ENCODE measurements at regions not wholly inside any gene's neighbourhood (a gene's known extent, or its start where the extent isn't known, plus 50 kb on each side); places are given as distances from the start of the nearest gene placed in this dataset.

DNA sequence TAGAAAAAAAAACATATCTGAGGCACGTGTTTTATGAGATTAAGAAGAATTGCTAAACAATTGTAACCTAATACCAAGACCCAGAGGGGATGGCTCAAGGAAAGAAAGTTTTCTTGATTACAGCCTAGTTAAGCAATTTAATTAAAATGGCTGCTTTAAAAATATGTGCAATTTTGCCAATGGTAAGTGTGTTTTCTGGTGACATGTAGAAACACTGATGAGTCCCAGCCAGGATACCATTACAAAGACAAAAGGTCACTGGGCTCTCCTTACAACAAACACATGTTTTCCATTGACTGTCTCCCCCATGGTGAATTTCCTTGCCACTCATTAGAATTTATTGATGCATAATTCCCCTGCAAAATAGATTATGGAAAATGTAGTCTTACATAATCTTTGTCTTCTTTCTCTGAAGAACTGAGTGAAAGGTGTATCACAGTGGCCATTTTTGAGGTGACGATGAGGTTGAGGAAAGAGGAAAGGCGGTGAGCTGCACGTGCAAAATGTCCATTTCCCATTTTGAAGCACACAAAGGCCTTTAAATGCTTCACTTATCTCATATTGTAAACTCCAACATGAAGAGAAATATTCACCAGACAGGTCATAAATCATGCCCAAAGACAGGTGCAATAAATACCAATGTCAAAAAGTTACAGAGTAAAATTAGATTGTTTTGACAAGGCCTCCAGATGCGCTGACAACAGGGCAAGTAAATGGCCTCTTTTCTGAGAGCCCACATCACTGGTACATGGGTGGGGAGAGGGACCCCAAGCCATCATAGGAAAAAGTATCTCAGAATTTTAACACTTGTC is 696.9 kb downstream of the KCNJ2 start:
- TF ChIP-seq, protein P1, sequence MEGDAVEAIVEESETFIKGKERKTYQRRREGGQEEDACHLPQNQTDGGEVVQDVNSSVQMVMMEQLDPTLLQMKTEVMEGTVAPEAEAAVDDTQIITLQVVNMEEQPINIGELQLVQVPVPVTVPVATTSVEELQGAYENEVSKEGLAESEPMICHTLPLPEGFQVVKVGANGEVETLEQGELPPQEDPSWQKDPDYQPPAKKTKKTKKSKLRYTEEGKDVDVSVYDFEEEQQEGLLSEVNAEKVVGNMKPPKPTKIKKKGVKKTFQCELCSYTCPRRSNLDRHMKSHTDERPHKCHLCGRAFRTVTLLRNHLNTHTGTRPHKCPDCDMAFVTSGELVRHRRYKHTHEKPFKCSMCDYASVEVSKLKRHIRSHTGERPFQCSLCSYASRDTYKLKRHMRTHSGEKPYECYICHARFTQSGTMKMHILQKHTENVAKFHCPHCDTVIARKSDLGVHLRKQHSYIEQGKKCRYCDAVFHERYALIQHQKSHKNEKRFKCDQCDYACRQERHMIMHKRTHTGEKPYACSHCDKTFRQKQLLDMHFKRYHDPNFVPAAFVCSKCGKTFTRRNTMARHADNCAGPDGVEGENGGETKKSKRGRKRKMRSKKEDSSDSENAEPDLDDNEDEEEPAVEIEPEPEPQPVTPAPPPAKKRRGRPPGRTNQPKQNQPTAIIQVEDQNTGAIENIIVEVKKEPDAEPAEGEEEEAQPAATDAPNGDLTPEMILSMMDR (conservative IDR thresholded peaks at IDR 0.05; ENCODE audit: low read depth in 2 of 2), result no peak
- TF ChIP-seq EZH2 (IDR thresholded peaks at IDR 0.05; ENCODE audit: low read depth, unreplicated experiment), result no peak
- no peak for TF ChIP-seq POLR2AphosphoS5 (IDR thresholded peaks at IDR 0.05; ENCODE audit: low read depth)
- no peak for TF ChIP-seq NANOG (IDR thresholded peaks at IDR 0.05; ENCODE audit: borderline replicate concordance)
- TF ChIP-seq CREB1 (CRISPR knock-in tag; IDR thresholded peaks at IDR 0.05; ENCODE audit: low read depth), result no peak
- TF ChIP-seq EZH2phosphoT487 (IDR thresholded peaks at IDR 0.05; ENCODE audit: unreplicated experiment), result no peak
- TF ChIP-seq, protein P2, sequence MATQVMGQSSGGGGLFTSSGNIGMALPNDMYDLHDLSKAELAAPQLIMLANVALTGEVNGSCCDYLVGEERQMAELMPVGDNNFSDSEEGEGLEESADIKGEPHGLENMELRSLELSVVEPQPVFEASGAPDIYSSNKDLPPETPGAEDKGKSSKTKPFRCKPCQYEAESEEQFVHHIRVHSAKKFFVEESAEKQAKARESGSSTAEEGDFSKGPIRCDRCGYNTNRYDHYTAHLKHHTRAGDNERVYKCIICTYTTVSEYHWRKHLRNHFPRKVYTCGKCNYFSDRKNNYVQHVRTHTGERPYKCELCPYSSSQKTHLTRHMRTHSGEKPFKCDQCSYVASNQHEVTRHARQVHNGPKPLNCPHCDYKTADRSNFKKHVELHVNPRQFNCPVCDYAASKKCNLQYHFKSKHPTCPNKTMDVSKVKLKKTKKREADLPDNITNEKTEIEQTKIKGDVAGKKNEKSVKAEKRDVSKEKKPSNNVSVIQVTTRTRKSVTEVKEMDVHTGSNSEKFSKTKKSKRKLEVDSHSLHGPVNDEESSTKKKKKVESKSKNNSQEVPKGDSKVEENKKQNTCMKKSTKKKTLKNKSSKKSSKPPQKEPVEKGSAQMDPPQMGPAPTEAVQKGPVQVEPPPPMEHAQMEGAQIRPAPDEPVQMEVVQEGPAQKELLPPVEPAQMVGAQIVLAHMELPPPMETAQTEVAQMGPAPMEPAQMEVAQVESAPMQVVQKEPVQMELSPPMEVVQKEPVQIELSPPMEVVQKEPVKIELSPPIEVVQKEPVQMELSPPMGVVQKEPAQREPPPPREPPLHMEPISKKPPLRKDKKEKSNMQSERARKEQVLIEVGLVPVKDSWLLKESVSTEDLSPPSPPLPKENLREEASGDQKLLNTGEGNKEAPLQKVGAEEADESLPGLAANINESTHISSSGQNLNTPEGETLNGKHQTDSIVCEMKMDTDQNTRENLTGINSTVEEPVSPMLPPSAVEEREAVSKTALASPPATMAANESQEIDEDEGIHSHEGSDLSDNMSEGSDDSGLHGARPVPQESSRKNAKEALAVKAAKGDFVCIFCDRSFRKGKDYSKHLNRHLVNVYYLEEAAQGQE (IDR thresholded peaks at IDR 0.05; ENCODE audit: unreplicated experiment), result no peak
- no peak for TF ChIP-seq JUNB (IDR thresholded peaks at IDR 0.05; ENCODE audit: unreplicated experiment)
- TF ChIP-seq STAT1 (IDR thresholded peaks at IDR 0.05; ENCODE audit: unreplicated experiment), result no peak
- no peak for TF ChIP-seq ZNF114 (CRISPR knock-in tag; IDR thresholded peaks at IDR 0.05)
- TF ChIP-seq, protein P3, sequence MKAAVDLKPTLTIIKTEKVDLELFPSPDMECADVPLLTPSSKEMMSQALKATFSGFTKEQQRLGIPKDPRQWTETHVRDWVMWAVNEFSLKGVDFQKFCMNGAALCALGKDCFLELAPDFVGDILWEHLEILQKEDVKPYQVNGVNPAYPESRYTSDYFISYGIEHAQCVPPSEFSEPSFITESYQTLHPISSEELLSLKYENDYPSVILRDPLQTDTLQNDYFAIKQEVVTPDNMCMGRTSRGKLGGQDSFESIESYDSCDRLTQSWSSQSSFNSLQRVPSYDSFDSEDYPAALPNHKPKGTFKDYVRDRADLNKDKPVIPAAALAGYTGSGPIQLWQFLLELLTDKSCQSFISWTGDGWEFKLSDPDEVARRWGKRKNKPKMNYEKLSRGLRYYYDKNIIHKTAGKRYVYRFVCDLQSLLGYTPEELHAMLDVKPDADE (IDR thresholded peaks at IDR 0.05), result no peak
- TF ChIP-seq ZNF331 (CRISPR knock-in tag; IDR thresholded peaks at IDR 0.05; ENCODE audit: low read depth), result no peak

All from GM23338 (cell line).